HPDE6-E6E7 (cell line): ENCODE measurements at regions not wholly inside any gene's neighbourhood (a gene's known extent, or its start where the extent isn't known, plus 50 kb on each side); places are given as distances from the start of the nearest gene placed in this dataset.

Experiments
- DNase-seq: peaks from one replicate; pipeline ENCODE4 v3.0.0; 2011; ENCODE audit warnings: missing footprints; ENCODE audit errors: extremely low spot score

DNA sequence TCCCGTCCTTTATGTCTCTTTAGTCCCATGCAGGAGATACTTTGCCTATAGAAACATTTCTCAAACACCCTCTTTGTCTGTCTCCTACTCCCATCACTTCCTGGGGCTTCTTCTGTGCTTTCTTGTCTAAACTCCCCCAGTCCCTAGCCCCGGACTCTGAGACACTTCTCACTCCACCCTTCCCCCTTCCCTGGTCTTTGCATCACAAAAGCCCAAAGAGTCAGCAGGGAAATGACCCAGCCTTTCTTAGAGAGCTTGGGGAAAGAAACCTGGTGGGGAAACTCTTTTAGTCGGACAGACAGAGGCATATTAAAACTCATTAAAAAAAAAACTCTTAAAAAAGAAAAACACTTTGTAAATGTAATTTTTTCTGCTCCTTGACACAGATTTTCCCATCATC lies 211.2 kb downstream of the TJP1 start:
- no peak for DNase-seq

GRCh38 chr15:29601811-29602210 lies 220.5 kb downstream of the TJP1 start:
- no peak for DNase-seq

GRCh38 chr15:29600262-29600661 lies 222.0 kb downstream of the TJP1 start:
- no peak for DNase-seq

DNA sequence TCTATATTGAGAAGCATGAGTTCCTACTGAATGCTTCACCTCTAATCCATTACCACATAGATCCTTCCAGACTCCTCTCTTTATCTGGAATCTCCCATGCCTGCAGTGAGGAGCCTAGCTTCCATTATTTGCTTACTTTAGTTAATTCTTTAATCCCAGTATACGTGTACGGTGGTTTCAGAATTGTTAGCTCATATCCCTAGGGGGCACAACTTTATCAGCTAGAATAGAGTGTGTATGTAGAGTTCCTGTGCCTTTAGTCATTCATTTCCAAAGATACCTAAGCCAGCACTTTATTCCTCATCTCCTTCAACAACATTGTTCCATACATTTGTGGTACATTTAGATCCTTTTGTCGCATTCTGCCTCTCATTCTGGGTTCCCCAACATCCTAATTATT lies 226.0 kb downstream of the TJP1 start:
- no peak for DNase-seq

DNA sequence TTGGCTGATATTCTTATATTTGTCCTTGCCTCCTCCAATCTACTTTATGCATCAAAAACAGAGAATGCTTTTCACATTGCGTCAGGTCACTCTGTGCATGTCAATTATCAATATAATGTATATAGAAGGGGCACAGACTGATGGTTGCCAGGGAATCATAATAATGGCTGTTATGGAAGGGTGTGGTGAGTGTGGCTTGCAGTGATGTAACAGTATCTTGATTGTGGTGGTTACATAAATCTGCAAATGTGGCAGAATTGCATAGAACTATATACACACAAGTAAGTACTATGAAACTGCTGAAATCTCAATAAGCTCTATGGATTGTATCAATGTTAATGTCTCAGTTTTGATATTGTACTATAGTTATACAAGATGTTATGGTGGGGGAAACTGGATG lies 228.6 kb downstream of the TJP1 start:
- no peak for DNase-seq

DNA sequence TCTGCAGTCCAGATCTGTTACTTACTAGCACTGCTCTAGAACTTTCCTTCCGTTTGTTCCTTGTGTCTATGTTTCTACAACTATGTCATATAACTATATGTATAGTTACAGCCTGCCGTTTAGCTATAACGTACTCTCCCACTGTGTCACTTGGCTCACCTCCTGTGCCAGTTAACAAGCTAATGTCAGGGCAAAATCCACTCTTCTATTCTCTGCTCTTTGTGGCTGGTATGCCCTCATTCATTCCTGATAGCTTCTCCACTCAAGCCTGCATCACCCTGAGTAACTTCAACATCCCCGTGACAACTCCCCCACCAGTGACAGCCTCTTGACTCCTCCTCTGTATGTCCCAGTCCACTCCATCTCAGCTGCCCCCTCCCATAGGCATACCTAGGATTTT lies 229.2 kb downstream of the TJP1 start:
- DNase-seq = no peak

DNA sequence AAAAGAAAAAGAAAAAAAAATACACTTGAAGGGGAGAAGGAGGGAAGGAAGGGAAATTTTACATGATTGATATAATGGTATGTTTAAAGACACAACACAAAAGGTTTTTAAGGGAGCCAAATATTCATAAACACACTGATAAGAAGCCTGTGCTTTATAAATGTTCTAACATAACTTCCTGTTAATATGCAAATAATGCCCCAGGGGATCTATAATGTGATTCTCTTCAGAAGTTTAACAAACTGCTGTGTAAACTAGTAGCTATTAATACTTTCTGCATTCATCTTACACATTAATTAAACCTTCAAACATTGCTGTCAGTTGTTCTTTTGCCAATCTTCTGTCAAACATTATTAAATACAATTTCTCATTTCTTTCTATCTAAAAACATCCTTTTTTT lies 231.6 kb downstream of the TJP1 start:
- no peak for DNase-seq

DNA sequence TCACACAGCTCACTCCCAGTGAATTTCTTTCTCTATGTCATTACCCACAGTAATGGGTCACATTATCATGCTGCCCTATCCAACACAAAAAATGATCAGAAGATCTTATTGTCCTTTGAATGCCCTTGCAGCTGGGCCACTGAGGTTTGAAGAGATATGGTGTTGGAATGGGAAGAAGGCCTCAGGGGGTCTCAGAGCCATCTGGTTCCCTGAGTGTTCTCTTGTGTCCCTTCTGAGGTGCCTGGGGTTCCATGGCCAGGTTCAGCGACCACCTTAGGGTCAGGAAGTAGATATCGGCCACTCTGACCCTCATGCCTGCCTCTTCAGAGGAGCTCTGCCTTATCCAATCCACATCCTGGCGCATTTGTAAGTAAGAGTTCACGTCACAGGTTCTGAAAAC lies 232.3 kb downstream of the TJP1 start:
- DNase-seq = no peak

DNA sequence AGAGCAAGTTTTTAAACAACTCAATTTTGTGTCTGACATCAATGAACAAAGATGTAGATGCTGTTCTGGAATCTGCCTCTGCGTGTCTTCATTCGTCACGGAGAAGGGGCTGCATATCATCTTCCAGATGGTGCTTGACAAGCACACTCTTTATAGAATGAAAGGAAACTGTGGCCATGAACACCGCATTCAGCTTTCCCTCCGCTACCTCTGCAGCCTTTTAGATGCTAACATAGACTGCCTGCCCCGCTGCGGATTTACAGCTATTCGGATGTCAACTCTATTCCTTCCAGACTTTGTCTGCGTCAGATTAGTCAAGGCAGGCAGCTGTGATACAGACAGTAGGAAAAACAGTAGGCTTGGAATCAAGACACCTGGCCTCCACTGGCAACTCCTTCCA lies 232.9 kb downstream of the TJP1 start:
- DNase-seq = no peak

DNA sequence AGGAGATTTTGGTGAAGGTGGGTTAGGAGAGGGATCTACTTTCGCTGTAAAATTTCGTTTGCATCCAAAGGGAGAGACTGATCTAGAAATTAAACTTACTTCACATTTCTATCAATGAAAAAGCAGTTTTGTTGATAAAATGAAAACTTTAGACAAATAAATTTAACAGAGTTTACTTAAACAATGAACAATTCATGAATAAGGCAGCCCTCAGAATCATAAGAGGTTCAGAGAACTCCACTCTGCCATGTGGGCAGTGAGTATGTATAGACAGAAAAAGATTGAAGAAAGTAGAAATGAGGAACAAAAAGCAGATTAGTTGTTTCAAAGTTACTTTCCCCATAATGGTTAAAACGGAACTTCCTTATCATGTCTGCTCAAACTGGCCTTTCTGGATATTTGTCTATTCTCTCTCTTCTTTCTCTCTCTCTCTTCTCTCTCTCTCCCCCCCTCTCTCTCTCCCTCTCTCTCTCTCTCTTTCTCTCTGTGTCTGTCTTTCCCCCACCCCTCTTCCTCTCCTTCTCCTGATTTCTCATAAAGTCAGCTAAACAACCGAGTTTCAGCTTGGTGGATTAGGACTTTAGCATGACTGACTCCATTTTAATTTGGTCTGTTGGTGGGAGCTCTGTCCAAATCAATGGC lies 248.9 kb downstream of the TJP1 start:
- no peak for DNase-seq

DNA sequence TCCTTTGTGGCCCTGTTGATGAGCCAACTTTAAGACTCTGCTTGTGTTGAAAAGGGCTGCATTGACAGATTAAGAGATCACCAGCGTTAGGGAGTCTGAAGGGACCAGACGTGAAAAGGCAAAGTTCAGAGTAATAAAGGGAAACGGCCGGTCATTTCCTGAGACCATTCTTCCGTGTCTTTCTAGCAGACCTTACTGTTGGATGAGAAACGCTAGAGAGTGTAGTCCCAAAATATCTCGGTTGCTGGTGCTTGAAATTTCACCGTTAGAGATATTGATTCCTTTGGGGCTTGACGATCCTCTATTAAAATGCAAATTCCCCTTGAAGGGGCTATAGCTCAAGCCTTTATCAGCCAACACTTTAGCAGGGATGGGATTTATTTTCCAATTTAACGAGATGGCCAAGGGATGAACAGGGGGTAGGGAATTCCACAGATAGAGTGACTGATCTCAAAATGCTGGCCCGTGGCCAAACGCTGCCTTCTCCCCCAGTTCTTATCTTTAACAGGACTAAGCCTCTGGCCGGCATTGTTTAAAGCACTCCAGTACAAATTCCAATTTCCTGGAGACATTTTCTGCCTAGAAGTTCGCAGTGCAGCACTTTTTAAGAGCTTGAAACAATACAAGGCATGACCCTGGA lies 250.4 kb downstream of the TJP1 start:
- no peak for DNase-seq

- DNase-seq = no peak
Measured at GRCh38 chr15:29570948-29571791, 251.1 kb downstream of the TJP1 start.

- no peak for DNase-seq
Measured at GRCh38 chr15:29570121-29570947, 251.9 kb downstream of the TJP1 start.

GRCh38 chr15:29569533-29570092 lies 252.7 kb downstream of the TJP1 start:
- DNase-seq = no peak

DNA sequence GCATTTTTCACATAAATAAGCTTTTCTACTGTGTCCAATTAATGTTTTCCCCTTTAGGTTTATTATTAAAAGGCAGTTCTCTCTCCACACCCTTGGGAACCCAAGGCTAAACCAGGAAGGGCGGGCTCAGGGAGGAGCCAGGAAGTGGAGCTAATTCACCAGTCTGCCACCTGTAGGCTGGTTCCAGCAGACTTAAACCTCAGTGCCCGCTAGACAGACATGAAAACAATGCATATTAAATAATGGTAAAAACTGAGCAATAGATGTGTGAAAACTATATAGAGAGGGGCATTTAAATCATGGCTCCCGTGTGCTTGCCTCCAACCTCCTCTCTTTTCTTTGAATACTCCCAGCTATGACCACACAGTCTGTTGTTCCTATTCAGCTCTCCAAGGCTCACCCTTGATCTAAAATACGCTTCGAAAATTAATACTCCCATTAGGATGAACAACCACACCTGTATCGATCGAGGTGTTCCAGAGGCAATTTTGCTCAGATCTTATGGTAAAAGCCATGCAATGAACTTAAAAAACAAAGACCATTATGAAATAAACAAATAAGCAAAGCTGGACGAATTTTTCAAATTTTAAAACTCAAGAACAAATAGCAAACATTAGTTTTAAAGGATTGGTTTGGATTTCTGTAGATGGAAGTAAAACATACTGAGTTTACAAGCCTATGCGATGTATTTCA lies 253.3 kb downstream of the TJP1 start:
- DNase-seq = peak; percentile 45

- no peak for DNase-seq
Measured at GRCh38 chr15:29567336-29567735, 254.9 kb downstream of the TJP1 start.

- DNase-seq = no peak
Measured at GRCh38 chr15:29566914-29567313, 255.4 kb downstream of the TJP1 start.

- DNase-seq = no peak
Measured at GRCh38 chr15:29563112-29563511, 259.2 kb downstream of the TJP1 start.

DNA sequence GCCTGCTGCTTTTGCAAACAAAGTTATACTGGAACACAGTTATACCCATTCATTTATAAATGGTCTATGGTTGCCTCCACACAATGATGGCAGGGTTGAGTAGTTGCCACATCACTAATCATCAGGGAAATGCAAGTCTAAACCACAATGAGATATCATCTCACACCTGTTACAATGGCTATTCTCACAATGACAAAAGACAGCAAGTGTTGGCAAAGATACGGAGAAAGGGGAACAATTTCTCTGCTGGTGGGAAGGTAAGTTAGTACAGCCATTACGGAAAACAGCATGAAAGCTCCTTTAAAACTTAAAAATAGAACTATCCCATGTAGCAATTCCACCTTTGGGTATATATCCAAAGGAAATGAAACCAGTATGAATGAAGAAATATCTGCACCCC lies 261.4 kb downstream of the TJP1 start:
- no peak for DNase-seq

DNA sequence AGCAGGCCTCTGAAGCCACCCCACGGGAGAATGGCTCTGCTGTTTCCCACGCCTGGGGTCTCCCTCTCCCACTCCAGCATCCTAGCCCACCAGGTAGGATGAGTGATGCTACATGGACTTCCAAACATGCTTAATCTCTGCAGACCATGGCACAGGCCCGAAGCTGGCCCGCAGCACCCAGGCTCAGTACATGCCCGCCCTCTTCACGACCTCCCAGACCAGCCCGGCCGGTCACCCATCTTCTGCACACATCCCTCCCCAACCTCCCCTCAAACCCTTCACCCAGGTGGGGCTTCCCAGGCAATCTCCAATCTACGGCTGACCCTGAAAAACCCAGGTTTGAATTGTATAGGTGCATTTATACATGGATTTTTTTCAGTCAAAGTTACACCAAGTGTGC lies 264.0 kb downstream of the TJP1 start:
- no peak for DNase-seq

GRCh38 chr15:29557171-29557570 lies 265.1 kb downstream of the TJP1 start:
- DNase-seq = no peak
